H1 (cell line): ENCODE measurements at regions not wholly inside any gene's neighbourhood (a gene's known extent, or its start where the extent isn't known, plus 50 kb on each side); places are given as distances from the start of the nearest gene placed in this dataset.

ENCODE experiments used
- BCL11A ChIP-seq, 2 experiments: IDR thresholded peaks; one replicate each; pipeline ENCODE4 v1.6.1; 2011; ENCODE audit warnings: low read depth in 2 of 2, low read length in 2 of 2, mild to moderate bottlenecking in 2 of 2
- CBX5 ChIP-seq: fragments of 300-800, 300-1000 bp; sonication (generic); IDR thresholded peaks from 2 replicates; pipeline ENCODE4 v1.7.1; 2016; ENCODE audit warnings: antibody characterized with exemption, low read length, low read depth
- CHD2 ChIP-seq: IDR thresholded peaks from 2 replicates; pipeline ENCODE4 v1.6.1; 2012; ENCODE audit warnings: low read length, improper control_type of control experiment
- HDAC2 ChIP-seq, 2 experiments: fragments of 300-600 bp in 1 of 2; sonication (generic) in 1 of 2; IDR thresholded peaks; 2 replicates each; pipeline ENCODE4 v1.6.1; 2011 to 2012; ENCODE audit warnings: low read depth in 2 of 2, low read length in 2 of 2, mild to moderate bottlenecking in 2 of 2, moderate library complexity in 2 of 2, borderline replicate concordance in 1 of 2, inconsistent platforms in 1 of 2
- JUND ChIP-seq: IDR thresholded peaks from 2 replicates; pipeline ENCODE4 v1.6.1; 2011; ENCODE audit warnings: mild to moderate bottlenecking, improper control_type of control experiment, low read length
- POU5F1 ChIP-seq: IDR thresholded peaks from 2 replicates; pipeline ENCODE4 v1.6.1; 2011; ENCODE audit warnings: low read depth, mild to moderate bottlenecking, low read length, moderate library complexity
- RFX5 ChIP-seq: IDR thresholded peaks from 2 replicates; pipeline ENCODE4 v1.6.1; 2011; ENCODE audit warnings: low read depth, low read length, improper control_type of control experiment, borderline replicate concordance
- SP4 ChIP-seq: IDR thresholded peaks from 2 replicates; pipeline ENCODE4 v1.6.1; 2012; ENCODE audit warnings: low read length, inconsistent platforms

- TF ChIP-seq SP4, result no peak
- no peak for TF ChIP-seq JUND
- no peak for TF ChIP-seq CBX5
- TF ChIP-seq CHD2, result no peak
- no peak for TF ChIP-seq POU5F1
- TF ChIP-seq RFX5, result no peak
- TF ChIP-seq BCL11A (IDR thresholded peaks at IDR 0.05; ENCODE audit: low read depth in 2 of 2, low read length in 2 of 2), result no peak
- no peak for TF ChIP-seq HDAC2 (IDR thresholded peaks at IDR 0.05; ENCODE audit: borderline replicate concordance in 1 of 2, low read depth in 2 of 2, low read length in 2 of 2)
Measured at GRCh38 chr6:11851387-11851786, 72.8 kb upstream of the ADTRP start (continued).
